K562 (cell line): ENCODE measurements at regions not wholly inside any gene's neighbourhood (a gene's known extent, or its start where the extent isn't known, plus 50 kb on each side); places are given as distances from the start of the nearest gene placed in this dataset.

ENCODE experiments used
- ADNP ChIP-seq: fragments of 200-800 bp; sonication (Bioruptor generic); IDR thresholded peaks from 2 replicates; pipeline ENCODE4 v1.6.1; 2016; ENCODE audit warnings: missing genetic modification characterization, missing compliant biosample characterization
- CHD2 ChIP-seq: IDR thresholded peaks from 2 replicates; pipeline ENCODE4 v1.6.1; 2011; ENCODE audit warnings: low read depth, low read length
- CTCF ChIP-seq, 3 experiments: IDR thresholded peaks in 2 of 3; conservative IDR thresholded peaks in 1 of 3; 2 replicates each; pipeline ENCODE4 v1.5.1; 2011 to 2012; ENCODE audit warnings: low read length in 3 of 3, mild to moderate bottlenecking in 3 of 3, control low read depth in 2 of 3, improper control_type of control experiment in 1 of 3, inconsistent platforms in 1 of 3, low read depth in 1 of 3, mixed read lengths in 1 of 3, moderate library complexity in 1 of 3; ENCODE audit not compliant: insufficient read depth in 2 of 3
- RBM25 ChIP-seq: fragments of 200-400 bp; formaldehyde crosslinking; IDR thresholded peaks from 2 replicates; pipeline ENCODE4 v1.6.1; 2018; ENCODE audit warnings: low read length, low read depth, moderate library complexity; ENCODE audit not compliant: severe bottlenecking
- TCF7 ChIP-seq: sonication (generic); IDR thresholded peaks from 2 replicates; pipeline ENCODE4 v1.6.1; 2016; ENCODE audit warnings: antibody characterized with exemption, borderline replicate concordance
- ZNF274 ChIP-seq: IDR thresholded peaks from 2 replicates; pipeline ENCODE4 v1.6.1; 2011; ENCODE audit warnings: low read depth, mild to moderate bottlenecking, low read length, moderate library complexity, borderline replicate concordance
- ZNF57 ChIP-seq: fragments of 450-650 bp; formaldehyde crosslinking; IDR thresholded peaks from 2 replicates; pipeline ENCODE4 v1.4.0; 2020; ENCODE audit warnings: mild to moderate bottlenecking, moderate library complexity
- TF ChIP-seq, protein P1 (sequence below): fragments of 450-650 bp; formaldehyde crosslinking; IDR thresholded peaks from 2 replicates; pipeline ENCODE4 v1.4.0; 2020; ENCODE audit warnings: mild to moderate bottlenecking, mixed read lengths

DNA sequence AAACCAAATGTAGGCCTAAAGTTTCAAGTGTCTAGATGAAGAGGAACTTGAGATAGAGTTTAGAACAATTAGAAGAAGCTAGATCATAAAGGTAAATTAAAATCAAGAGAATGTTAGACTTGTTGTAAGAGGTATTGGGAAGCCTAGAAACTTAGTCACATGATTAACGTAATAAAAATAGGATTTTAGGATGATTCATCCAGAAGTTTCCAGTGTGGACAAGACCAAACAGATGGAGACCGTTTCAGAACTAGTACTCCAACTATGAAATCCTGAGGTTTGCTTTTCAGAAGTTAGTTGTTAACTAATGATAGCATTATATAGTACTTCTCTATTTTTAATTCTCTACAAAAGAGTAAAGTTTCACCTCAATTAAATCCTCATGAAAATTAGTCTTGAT is 104.9 kb downstream of the MZT1 start:
- TF ChIP-seq ZNF57 (CRISPR knock-in tag) (no peak), CHD2 (no peak), RBM25 (no peak), TCF7 (no peak), ADNP (no peak), CTCF (IDR thresholded peaks at IDR 0.05 in 2 of 3, conservative IDR thresholded peaks at IDR 0.05 in 1 of 3; ENCODE audit: insufficient read depth in 2 of 3, low read depth in 1 of 3, low read length in 3 of 3) (no peak), ZNF274 (no peak)
- TF ChIP-seq, protein P1, sequence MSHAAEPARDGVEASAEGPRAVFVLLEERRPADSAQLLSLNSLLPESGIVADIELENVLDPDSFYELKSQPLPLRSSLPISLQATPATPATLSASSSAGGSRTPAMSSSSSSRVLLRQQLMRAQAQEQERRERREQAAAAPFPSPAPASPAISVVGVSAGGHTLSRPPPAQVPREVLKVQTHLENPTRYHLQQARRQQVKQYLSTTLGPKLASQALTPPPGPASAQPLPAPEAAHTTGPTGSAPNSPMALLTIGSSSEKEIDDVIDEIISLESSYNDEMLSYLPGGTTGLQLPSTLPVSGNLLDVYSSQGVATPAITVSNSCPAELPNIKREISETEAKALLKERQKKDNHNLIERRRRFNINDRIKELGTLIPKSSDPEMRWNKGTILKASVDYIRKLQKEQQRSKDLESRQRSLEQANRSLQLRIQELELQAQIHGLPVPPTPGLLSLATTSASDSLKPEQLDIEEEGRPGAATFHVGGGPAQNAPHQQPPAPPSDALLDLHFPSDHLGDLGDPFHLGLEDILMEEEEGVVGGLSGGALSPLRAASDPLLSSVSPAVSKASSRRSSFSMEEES, result no peak
